HG02970 (cell line): ENCODE measurements at regions not wholly inside any gene's neighbourhood (a gene's known extent, or its start where the extent isn't known, plus 50 kb on each side); places are given as distances from the start of the nearest gene placed in this dataset.
"Not testable (repeated sequence)": the region's sequence is repeated elsewhere in the genome, so short reads cannot be mapped to it uniquely, and the experiment has no call there.

Experiments used
- ATAC-seq: cut with Tn5 transposase; IDR thresholded peaks from one replicate; pipeline ENCODE4 v1.9.1; 2021; ENCODE audit warnings: mild to moderate bottlenecking, moderate library complexity, moderate number of reproducible peaks; ENCODE audit not compliant: unreplicated experiment, low FRiP score

DNA sequence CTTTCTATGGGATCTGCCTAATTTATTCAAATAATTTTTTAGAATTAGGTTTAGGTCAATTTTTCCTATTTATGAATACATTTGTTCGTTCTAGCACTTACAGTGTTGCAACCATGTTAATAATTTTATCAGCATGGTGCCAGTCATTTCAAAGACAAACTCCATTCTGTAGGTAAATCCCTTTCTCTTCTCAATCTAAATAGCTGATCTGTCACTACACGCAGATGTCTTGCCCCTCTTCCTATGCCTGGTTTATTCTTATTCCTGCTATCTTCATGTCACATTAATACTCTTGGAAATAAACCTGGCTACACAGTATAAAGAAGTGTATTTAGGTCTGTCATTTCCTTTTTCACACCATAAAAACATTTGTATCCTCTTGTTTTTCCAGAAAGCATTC, 1172.4 kb downstream of the BRINP3 start:
- ATAC-seq = no peak

DNA sequence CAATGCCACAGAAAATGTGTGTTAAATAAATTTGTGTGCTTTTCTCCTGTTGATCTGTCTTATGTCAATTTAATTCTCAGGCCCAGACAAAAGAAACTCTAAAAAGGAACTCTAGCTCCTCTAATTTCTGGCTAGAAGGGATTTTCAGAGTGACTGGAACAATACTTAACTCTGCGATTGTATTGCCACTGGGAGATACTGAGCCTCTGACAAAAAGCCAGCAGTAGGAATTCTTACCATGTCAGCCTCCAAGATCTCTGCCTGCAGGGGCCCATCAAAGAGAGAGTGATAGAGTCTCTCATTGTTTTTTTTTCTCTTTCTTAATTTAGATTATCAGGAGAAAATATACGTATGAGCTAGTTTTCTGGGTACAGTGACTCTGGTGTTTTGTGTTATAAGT, 1165.7 kb downstream of the BRINP3 start:
- ATAC-seq = no peak

DNA sequence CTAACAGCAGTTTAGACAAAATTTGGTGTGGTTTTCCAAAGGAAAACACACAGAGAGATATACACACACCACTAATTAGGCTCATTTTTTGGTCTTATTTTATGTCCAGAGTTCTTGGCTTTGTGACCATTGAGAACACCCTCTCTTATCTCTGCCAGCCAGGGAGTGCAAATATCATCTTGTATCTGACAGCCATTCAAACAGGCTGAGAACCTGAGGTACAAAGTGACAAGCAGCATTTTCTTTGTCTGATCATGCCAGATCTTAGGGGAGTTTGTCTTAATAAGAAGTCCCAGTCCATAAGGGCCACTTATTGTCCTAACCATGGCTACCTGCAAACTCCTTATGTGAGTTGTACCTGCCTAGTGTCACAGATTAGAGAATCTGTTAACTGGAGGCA, 1165.2 kb downstream of the BRINP3 start:
- no peak for ATAC-seq

- ATAC-seq = no peak
These were observed 1164.2 kb downstream of the BRINP3 start for GRCh38 chr1:189313488-189313887.

GRCh38 chr1:189315035-189315901, 1162.4 kb downstream of the BRINP3 start:
- ATAC-seq = no peak

DNA sequence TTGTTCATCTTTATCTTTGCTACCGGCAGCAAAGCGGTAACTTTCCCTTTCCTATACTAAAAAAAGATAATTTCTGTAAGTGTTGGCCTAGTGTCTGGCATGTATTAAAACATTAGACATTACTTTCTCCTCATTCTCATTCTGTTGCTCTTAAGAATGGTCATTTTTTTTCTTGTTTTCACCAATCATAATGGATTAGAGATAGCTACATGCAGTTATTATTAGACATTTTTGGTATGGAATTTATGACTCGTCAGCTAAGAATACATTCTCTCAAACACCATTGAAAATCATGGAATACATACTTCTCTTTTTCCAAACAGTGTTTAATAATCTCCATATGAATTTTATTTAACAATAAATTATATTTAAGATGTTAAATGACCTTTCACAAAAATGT, 1154.6 kb downstream of the BRINP3 start:
- ATAC-seq = no peak

GRCh38 chr1:189331071-189331470, 1146.6 kb downstream of the BRINP3 start:
- not testable (repeated sequence) for ATAC-seq

DNA sequence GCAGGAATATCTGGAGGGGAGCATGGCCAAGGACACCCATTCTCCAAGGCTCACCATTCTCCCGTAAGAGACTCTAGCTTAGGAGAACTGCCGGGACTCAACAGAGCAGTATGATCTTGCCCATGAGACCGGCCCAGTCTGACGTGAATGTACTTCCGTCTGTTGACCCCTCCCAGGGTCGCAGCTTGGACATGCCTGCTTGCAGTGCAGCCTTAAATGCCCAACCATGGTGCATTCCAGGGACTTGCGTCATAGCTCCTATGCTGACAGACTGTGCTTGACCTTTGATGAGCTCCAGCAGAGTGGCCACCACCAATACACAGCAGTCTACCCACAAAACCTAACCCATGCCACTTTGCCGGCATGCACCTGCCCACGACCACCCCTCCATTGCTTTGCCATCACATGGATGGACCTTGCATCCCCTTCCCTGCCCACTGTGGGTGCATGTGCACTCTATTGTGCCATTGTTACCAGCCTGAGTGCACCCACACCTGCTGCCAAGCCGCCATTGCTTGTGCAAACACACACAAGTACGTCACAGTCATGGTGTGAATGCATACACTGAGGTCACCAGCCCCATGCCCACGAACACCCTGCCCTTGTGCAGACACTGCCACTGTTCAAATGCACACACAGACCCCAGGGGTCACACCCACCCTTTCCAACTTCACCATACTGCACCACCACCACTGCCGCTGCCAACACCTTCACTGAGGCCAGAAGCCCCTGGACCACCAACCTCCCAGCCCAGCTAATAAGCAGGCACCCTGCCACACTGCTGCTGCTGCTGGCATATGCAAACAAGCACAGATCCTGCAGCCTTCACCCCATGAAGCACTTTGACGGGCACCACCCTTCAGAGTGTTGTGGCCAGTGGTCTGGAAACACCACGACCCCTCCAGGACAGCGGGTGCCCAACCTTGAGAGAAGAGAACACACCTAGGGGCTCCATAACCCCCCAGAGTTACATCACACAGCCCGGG, 1141.3 kb downstream of the BRINP3 start:
- ATAC-seq = no peak

DNA sequence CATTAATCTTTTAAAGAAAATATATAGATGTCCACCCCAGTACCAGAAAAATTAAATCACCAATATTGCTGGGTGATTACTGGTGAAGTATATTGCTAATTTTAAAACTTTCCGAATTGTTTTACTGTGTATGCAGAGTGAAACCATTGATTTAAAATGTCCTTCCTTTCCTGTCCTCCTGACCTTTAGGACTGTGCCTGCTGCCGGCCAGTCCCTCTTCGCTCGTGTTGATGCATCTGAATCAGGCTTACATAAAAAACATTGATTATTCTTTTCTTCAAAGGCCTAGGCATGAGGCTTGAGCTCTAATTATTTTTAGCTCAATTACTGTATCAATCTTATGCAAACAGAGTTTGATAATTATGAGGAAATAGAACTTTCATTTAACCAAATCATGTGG, 1128.1 kb downstream of the BRINP3 start:
- no peak for ATAC-seq

- ATAC-seq = no peak
These were observed 1126.6 kb downstream of the BRINP3 start for GRCh38 chr1:189350983-189351616.

DNA sequence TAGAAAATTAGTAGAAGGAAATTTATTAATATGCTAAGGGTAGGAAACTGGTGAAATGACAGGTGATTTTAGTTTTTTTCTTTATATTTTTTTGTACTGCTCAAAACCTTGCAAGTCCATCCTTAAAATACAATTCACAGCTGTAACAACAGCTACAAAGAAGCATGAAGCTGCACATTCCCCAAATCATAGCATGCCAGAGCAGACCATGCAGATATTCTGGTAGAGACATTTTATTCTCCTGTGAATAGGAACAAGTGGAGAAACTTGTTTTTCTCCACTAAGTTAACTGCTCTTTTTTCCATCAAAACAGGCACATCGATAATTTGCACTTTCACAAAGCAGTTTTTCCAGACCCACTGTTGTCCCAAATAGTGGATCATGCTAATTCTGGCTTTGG, 1125.7 kb downstream of the BRINP3 start:
- no peak for ATAC-seq

GRCh38 chr1:189356206-189356605, 1121.5 kb downstream of the BRINP3 start:
- ATAC-seq = no peak

DNA sequence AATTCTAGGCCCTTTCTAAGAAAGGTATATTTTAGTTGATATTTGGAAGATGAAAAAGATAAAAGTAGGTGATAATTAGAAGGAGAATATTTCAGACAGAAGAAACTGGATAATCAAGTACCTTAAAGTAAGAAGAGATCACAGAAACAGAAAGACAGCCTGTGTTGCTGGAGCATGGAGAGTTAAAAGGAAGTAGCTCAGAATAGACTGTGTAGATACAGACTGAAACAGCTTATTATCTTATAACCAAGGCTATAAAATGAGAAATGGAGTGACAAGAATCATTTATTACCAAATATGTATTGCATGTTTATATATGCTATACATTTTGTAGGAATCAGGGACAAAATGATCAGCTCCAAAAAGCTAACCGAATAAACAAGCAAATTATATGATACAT, 1120.3 kb downstream of the BRINP3 start:
- ATAC-seq = no peak

DNA sequence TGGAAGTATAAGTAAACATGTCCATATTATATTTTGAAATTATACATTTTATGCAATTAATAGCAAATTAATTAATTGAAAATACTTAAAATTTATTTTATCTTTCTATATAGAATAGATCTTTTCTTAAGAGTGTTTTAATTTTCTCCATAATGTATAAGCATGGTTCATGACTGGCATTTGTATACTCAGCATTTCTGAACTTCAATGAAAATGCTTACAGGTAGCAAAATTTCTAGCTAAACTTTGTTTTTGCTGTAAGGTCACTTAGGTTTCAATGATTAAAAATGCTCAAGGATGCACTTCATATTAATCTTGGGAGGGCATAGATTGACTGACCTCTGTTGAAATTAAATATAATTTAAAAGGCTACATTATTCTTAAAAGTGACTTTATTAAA, 1108.1 kb downstream of the BRINP3 start:
- ATAC-seq = no peak

GRCh38 chr1:189374816-189375215, 1102.8 kb downstream of the BRINP3 start:
- no peak for ATAC-seq

DNA sequence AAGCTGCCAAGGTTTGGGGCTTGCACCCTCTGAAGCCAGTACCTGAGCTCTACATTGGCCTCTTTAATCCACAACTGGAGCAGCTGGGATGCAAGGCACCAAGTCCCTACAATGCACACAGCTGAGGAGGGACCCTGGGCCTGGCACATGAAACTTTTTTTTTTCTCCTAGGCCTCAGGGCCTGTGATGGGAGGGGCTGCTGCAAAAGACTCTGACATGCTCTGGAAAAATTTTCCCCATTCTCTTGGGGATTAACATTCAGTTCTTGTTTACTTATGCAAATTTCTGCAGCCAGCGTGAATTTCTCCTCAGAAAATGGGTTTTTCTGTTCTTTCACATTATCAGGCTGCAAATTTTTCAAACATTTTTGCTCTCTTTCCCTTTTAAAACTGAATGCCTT, 1072.2 kb downstream of the BRINP3 start:
- ATAC-seq = no peak

GRCh38 chr1:189409774-189410173, 1067.9 kb downstream of the BRINP3 start:
- ATAC-seq = no peak

DNA sequence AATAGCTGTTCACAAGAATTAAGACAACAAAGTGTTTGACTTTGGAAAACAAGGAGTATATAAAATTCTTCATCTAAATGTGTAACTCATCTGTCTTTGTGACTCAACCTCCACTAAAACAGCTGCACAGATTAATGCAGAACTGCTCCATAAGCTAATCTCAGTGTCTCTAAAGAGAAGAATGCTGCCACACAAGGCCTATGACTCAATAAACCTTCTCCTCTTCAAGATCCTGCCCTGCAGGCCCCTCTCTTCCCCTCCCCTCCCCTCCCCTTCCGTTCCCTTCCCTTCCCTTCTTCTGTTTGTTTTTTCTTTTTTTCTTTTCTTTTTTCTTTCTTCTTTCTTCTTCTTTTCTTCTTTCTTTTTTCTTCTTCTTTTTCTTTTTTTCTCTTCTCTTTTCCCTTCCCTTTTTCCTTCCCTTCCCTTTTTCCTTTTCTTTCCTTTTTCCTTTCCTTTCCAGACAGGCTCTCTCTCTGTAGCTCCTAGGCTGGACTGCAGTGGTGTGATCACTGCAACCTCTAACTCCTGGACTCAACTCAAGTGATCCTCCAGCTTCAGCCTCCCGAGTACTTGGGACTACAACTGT, 1052.8 kb downstream of the BRINP3 start:
- no peak for ATAC-seq

DNA sequence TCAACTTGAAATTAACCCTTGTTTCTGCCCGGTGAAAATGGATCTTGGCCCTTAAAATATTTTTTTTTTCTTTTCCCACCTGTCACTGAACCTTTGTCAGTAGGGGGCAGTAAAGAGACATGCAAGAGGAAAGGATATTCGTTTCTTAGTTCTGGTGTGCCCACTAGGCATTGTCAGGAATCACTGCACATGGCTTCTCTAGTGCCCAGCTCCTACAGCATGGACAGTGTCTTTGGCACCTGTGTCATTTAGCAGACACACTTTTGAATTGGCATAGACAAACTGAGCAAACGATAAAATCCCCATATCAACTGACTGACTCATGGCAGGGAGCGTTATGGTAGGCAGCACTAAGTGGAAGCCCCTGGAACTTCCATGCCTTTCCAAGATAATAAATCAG, 1048.1 kb downstream of the BRINP3 start:
- ATAC-seq = no peak

DNA sequence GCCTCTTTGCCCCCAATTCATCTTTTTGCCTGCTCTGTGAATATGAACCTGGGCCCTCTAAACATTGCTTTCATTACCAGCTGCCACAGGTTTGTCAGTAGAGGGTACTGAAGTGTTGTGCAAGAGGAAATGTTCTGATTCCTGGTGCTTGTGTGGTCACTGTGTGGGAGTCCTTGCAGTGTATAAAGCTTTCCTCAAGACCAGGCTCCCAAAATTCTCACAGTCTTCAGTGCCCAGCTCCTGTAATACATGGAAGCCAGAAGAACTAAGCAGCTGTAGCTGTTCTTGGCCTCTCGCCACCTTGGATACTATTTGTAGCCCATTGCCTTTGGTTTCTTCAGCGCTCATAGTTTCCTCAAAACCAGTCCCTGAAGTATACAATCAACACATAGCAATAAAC, 1046.2 kb downstream of the BRINP3 start:
- ATAC-seq = no peak

DNA sequence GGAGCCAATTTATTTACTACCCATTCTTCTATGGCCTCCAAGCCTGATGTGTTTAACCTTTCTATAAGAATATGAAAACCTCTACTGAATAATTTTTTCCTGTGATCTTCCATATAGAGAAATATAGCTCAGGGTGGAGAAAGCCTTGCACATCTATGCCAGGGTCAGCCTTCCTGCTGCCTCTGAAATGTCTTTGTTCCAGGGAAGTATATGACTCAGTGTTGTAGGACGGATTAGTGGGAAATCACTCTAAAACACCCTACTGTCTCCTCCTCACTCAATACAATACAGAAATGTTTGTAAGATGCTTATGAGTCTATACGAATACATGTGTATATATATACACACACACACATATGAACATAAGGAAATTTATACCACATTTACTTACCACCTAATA, 1044.9 kb downstream of the BRINP3 start:
- ATAC-seq = no peak
